Ishikawa (cell line): ENCODE measurements at regions not wholly inside any gene's neighbourhood (a gene's known extent, or its start where the extent isn't known, plus 50 kb on each side); places are given as distances from the start of the nearest gene placed in this dataset.

Experiments
- CEBPB ChIP-seq: IDR thresholded peaks from 2 replicates; pipeline ENCODE4 v1.6.1; 2012
- CREB1 ChIP-seq: IDR thresholded peaks from 2 replicates; pipeline ENCODE4 v1.6.1; 2012; ENCODE audit warnings: low read depth
- EP300 ChIP-seq: IDR thresholded peaks from 2 replicates; pipeline ENCODE4 v1.6.1; 2012; ENCODE audit warnings: borderline replicate concordance
- NFIC ChIP-seq: IDR thresholded peaks from 2 replicates; pipeline ENCODE4 v1.6.1; 2012
- RAD21 ChIP-seq: IDR thresholded peaks from 2 replicates; pipeline ENCODE4 v1.6.1; 2012; ENCODE audit warnings: low read depth
- REST ChIP-seq: IDR thresholded peaks from 2 replicates; pipeline ENCODE4 v1.6.1; 2012; ENCODE audit warnings: low read depth, mild to moderate bottlenecking
- TAF1 ChIP-seq: IDR thresholded peaks from 2 replicates; pipeline ENCODE4 v1.6.1; 2012; ENCODE audit warnings: low read depth, mild to moderate bottlenecking
- TEAD4 ChIP-seq: IDR thresholded peaks from 2 replicates; pipeline ENCODE4 v1.6.1; 2012
- YY1 ChIP-seq: IDR thresholded peaks from 2 replicates; pipeline ENCODE4 v1.6.1; 2012; ENCODE audit warnings: low read depth
- TF ChIP-seq, protein P1 (sequence below): IDR thresholded peaks from 2 replicates; pipeline ENCODE4 v1.6.1; 2012

GRCh38 chr6:54481091-54481490 is 172.8 kb downstream of the TINAG start:
- TF ChIP-seq RAD21 (no peak), YY1 (no peak), REST (no peak), CREB1 (no peak), NFIC (peak; percentile 56), EP300 (no peak), CEBPB (no peak), TEAD4 (no peak), TAF1 (no peak)
- TF ChIP-seq, protein P1, sequence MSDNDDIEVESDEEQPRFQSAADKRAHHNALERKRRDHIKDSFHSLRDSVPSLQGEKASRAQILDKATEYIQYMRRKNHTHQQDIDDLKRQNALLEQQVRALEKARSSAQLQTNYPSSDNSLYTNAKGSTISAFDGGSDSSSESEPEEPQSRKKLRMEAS, result no peak
